ENCODE measurements at regions not wholly inside any gene's neighbourhood (a gene's known extent, or its start where the extent isn't known, plus 50 kb on each side); places are given as distances from the start of the nearest gene placed in this dataset.

DNA sequence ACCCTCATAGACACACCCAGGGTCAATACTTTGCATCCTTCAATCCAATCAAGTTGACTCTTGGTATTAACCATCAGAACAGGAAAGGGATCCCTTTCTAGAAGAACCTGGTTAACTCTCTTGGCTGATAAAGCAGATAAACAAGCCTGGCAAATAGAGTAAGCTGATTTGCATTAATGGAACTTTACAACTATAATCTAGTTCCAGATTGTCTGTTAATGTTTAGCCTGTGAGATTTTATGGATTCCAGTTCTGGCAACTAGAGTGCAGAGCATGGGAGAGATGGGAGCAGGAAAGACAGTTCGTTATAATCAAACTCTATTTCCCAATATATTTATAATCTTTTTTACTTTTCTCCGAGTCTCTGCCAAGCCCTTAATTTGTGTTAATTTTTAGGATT lies 272.6 kb upstream of the KLHL1 start:
- intact Hi-C loops (cut with micrococcal nuclease) (no loop called here), dilution Hi-C loops (cut with MboI; ENCODE audit: extremely low pct_ligation_motif_present, low sequenced_read_pairs) (no loop called here)
- no peak for DNase-seq (ENCODE audit: low read depth, low spot score)
- no TSS peak for BruUV-seq (replicated peaks)
- ChIA-PET CTCF (no interaction called here), POLR2A (no interaction called here)
- Histone ChIP-seq H3K27ac (ENCODE audit: insufficient read depth, low read depth, low read length) (no peak overlapping the region), H3K79me2 (ENCODE audit: control insufficient read depth, insufficient read depth, low read length) (no peaks in the 10 kb centered on the region), H3K9me3 (replicated peaks; ENCODE audit: control insufficient read depth, insufficient read depth, low read length) (no peaks in the 10 kb centered on the region), H3K9me1 (replicated peaks; ENCODE audit: control insufficient read depth, extremely low read depth, insufficient read depth, low read length) (no peaks in the 10 kb centered on the region), H2AFZ (ENCODE audit: low read depth, low read length) (no peak overlapping the region), H3K4me3 (replicated peaks in 1 of 3; ENCODE audit: insufficient read depth in 1 of 3, low read depth in 1 of 3, low read length in 3 of 3) (no peak overlapping the region), H3K36me3 (ENCODE audit: control insufficient read depth in 2 of 2, extremely low read depth in 1 of 2, insufficient read depth in 2 of 2, low read length in 2 of 2) (no peaks in the 10 kb centered on the region), H3K9ac (replicated peaks; ENCODE audit: extremely low read depth, insufficient read depth, low read length) (no peak overlapping the region), H3K4me1 (ENCODE audit: control insufficient read depth, extremely low read depth, insufficient read depth, low read length) (no peaks in the 10 kb centered on the region), H3K4me2 (ENCODE audit: insufficient read depth, low read length) (no peak overlapping the region), H3K27me3 (ENCODE audit: control insufficient read depth in 2 of 2, insufficient read depth in 2 of 2, low read length in 2 of 2) (no peaks in the 10 kb centered on the region), H4K20me1 (replicated peaks; ENCODE audit: control insufficient read depth, extremely low read depth, insufficient read depth, low read length) (no peaks in the 10 kb centered on the region)
- TF ChIP-seq JUN (IDR thresholded peaks at IDR 0.05; ENCODE audit: borderline replicate concordance, insufficient read depth, insufficient read length, low read depth) (no peak), GATA2 (IDR thresholded peaks at IDR 0.05; ENCODE audit: insufficient read depth, insufficient read length, low read depth, low read length) (no peak), CTCF (IDR thresholded peaks at IDR 0.05; ENCODE audit: extremely low read depth in 1 of 2, insufficient read depth in 1 of 2, low read depth in 1 of 2, low read length in 2 of 2) (no peak), POLR2A (IDR thresholded peaks at IDR 0.05; ENCODE audit: low read depth, low read length) (no peak), EZH2 (IDR thresholded peaks at IDR 0.05; ENCODE audit: borderline replicate concordance, low read depth, low read length, severe bottlenecking) (no peak), POLR2AphosphoS5 (IDR thresholded peaks at IDR 0.05; ENCODE audit: insufficient read depth, low read depth, low read length) (no peak), MYC (IDR thresholded peaks at IDR 0.05; ENCODE audit: low read depth, low read length) (no peak), FOS (IDR thresholded peaks at IDR 0.05; ENCODE audit: borderline replicate concordance, insufficient read depth, low read length) (no peak)
- TF ChIP-seq, protein P1, sequence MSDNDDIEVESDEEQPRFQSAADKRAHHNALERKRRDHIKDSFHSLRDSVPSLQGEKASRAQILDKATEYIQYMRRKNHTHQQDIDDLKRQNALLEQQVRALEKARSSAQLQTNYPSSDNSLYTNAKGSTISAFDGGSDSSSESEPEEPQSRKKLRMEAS (IDR thresholded peaks at IDR 0.05; ENCODE audit: insufficient read depth, insufficient read length) = no peak
- FAIRE-seq = no peak
